PC-9 (cell line): ENCODE measurements at regions not wholly inside any gene's neighbourhood (a gene's known extent, or its start where the extent isn't known, plus 50 kb on each side); places are given as distances from the start of the nearest gene placed in this dataset.

Experiments used
- BruUV-seq: library from RNA; stranded (reverse); fragments of 400-500 nt; replicated peaks from 2 replicates; lab custom pipeline; 2021; lab: Mats Ljungman, UMichigan
- CTCF ChIA-PET: fragments of 300-600 bp; sonication (Branson Sonifier 250); formaldehyde crosslinking; loops from one replicate; lab custom pipeline; 2022; ENCODE audit warnings: antibody characterized with exemption; lab: Charles Lee
- POLR2A ChIA-PET: fragments of 300-600 bp; sonication (Branson Sonifier 250); formaldehyde crosslinking; loops from one replicate; lab custom pipeline; 2022; ENCODE audit warnings: antibody characterized with exemption; ENCODE audit not compliant: unreplicated experiment; lab: Charles Lee
- DNase-seq, 2 experiments: peaks; one replicate each; pipeline versions ENCODE4 v3.0.0 to v3.0.0-alpha.2; 2015 to 2022; ENCODE audit warnings: mixed read lengths in 1 of 2
- H2AFZ ChIP-seq: fragments of 200-600 bp; sonication (generic); 2 replicates; pipeline ENCODE4 v1.8.1; 2017; ENCODE audit warnings: antibody characterized with exemption
- H3F3A ChIP-seq: fragments of 200-600 bp; sonication (generic); 2 replicates; pipeline ENCODE4 v1.8.1; 2017; ENCODE audit warnings: antibody characterized with exemption, mild to moderate bottlenecking, low read depth; ENCODE audit not compliant: insufficient read depth
- H3K27ac ChIP-seq: fragments of 200-600 bp; sonication (generic); 2 replicates; pipeline ENCODE4 v1.6.1; 2016; ENCODE audit warnings: mixed run types
- H3K27me3 ChIP-seq: fragments of 200-600 bp; sonication (generic); 2 replicates; pipeline ENCODE4 v1.6.1; 2016; ENCODE audit warnings: low read depth, mixed run types; ENCODE audit not compliant: insufficient read depth
- H3K36me3 ChIP-seq: fragments of 200-600 bp; sonication (generic); 2 replicates; pipeline ENCODE4 v1.6.1; 2016; ENCODE audit warnings: low read depth, mixed run types
- H3K4me1 ChIP-seq: fragments of 200-600 bp; sonication (generic); replicated peaks from 2 replicates; pipeline ENCODE4 v1.6.1; 2016; ENCODE audit warnings: mixed run types; ENCODE audit not compliant: insufficient read depth
- H3K4me2 ChIP-seq: fragments of 200-600 bp; sonication (generic); 2 replicates; pipeline ENCODE4 v1.6.1; 2017; ENCODE audit warnings: mixed run types
- H3K4me3 ChIP-seq: fragments of 200-600 bp; sonication (generic); 2 replicates; pipeline ENCODE4 v1.6.1; 2016; ENCODE audit warnings: mixed run types
- H3K79me2 ChIP-seq: fragments of 200-600 bp; sonication (generic); 2 replicates; pipeline ENCODE4 v1.6.1; 2017; ENCODE audit warnings: low read depth, mixed run types
- H3K9me2 ChIP-seq: fragments of 200-600 bp; sonication (generic); 2 replicates; pipeline ENCODE4 v1.8.1; 2017; ENCODE audit warnings: mild to moderate bottlenecking; ENCODE audit not compliant: insufficient read depth
- H3K9me3 ChIP-seq: fragments of 200-600 bp; sonication (generic); 2 replicates; pipeline ENCODE4 v1.8.1; 2016; ENCODE audit warnings: low read depth; ENCODE audit not compliant: insufficient read depth
- H4K20me1 ChIP-seq: fragments of 200-600 bp; sonication (generic); 2 replicates; pipeline ENCODE4 v1.8.1; 2017; ENCODE audit not compliant: insufficient read depth
- CTCF ChIP-seq: fragments of 200-600 bp; sonication (generic); conservative IDR thresholded peaks from 2 replicates; pipeline ENCODE4 v1.6.1; 2017; ENCODE audit warnings: mixed run types, antibody characterized with exemption, mild to moderate bottlenecking, moderate library complexity
- EZH2 ChIP-seq: fragments of 200-600 bp; sonication (generic); IDR thresholded peaks from 2 replicates; pipeline ENCODE4 v1.8.0; 2017; ENCODE audit warnings: antibody characterized with exemption, low read depth
- intact Hi-C: fragments of 100-400 bp; cut with micrococcal nuclease; formaldehyde crosslinking; loops from one replicate; pipeline ENCODE4 v1.10.0; 2022; ENCODE audit not compliant: unreplicated experiment

- Histone ChIP-seq H3K36me3 (no peaks in the 10 kb centered on the region), H3K4me2 (no peak overlapping the region), H3K4me1 (no peaks in the 10 kb centered on the region), H3K79me2 (no peaks in the 10 kb centered on the region), H3K9me3 (no peaks in the 10 kb centered on the region), H3K27ac (no peak overlapping the region), H2AFZ (no peak overlapping the region), H3K9me2 (no peaks in the 10 kb centered on the region), H4K20me1 (no peaks in the 10 kb centered on the region), H3K4me3 (no peak overlapping the region), H3K27me3 (no peaks in the 10 kb centered on the region), H3F3A (no peaks in the 10 kb centered on the region)
- CTCF ChIA-PET, result no interaction called here
- no TSS peak for BruUV-seq
- POLR2A ChIA-PET, result no interaction called here
- DNase-seq, result no peak
- intact Hi-C loops, result no loop called here
- TF ChIP-seq CTCF (no peak), EZH2 (no peak)
Observed at GRCh38 chr12:17358835-17359234, 731.2 kb downstream of the RERGL start.

- no peak for TF ChIP-seq CTCF
- no peak for TF ChIP-seq EZH2
- Histone ChIP-seq H4K20me1 (no peaks in the 10 kb centered on the region), H3K4me3 (no peak overlapping the region), H3K4me2 (no peak overlapping the region), H3K27ac (no peak overlapping the region), H3K9me2 (no peaks in the 10 kb centered on the region), H3F3A (no peaks in the 10 kb centered on the region), H3K79me2 (no peaks in the 10 kb centered on the region), H2AFZ (no peak overlapping the region), H3K27me3 (no peaks in the 10 kb centered on the region), H3K4me1 (no peaks in the 10 kb centered on the region), H3K9me3 (no peaks in the 10 kb centered on the region), H3K36me3 (no peaks in the 10 kb centered on the region)
- intact Hi-C loops, result no loop called here
- no peak for DNase-seq
- POLR2A ChIA-PET, result interaction anchor here (0.5 kb wide), 1 partner anchor 54 kb away, joined by 4 read pairs; no protein-coding TSS in a partner anchor
- CTCF ChIA-PET, result interaction anchor here (0.7 kb wide), 1 partner anchor 274 kb away, joined by 12 read pairs; no protein-coding TSS in a partner anchor
- BruUV-seq, result no TSS peak
Observed at GRCh38 chr12:17357396-17357795, 732.6 kb downstream of the RERGL start.

DNA sequence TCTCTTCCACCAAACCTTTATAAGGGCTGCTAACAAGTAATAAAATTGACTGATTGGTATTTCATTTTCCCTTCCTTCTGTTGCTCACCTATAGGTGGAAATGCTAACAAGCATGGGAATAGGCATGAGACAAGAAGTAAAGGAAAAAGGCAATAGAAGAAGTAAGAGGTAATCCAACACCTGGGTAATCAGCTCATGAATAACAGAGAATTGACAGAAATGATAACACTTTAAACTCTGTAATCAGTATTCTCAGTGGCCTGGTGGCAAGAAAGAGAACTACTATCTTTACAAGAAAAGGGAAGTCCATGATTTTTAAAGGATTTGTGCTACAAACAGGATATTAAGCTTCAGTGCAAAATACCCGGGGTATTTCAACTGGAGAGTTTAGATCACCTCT lies 737.8 kb downstream of the RERGL start:
- DNase-seq, result no peak
- no peaks in the 10 kb centered on the region for H3K79me2 ChIP-seq
- H3K4me2 ChIP-seq, result no peak overlapping the region
- H3K4me1 ChIP-seq, result no peaks in the 10 kb centered on the region
- H2AFZ ChIP-seq, result no peak overlapping the region
- H3K36me3 ChIP-seq, result no peaks in the 10 kb centered on the region
- no peaks in the 10 kb centered on the region for H4K20me1 ChIP-seq
- H3K4me3 ChIP-seq, result no peak overlapping the region
- no peaks in the 10 kb centered on the region for H3K9me3 ChIP-seq
- BruUV-seq, result no TSS peak
- ChIA-PET CTCF (no interaction called here), POLR2A (interaction anchor here (0.6 kb wide), 1 partner anchor 8 kb away, joined by 3 read pairs; no protein-coding TSS in a partner anchor)
- intact Hi-C loops, result no loop called here
- no peak overlapping the region for H3K27ac ChIP-seq
- H3K9me2 ChIP-seq, result no peaks in the 10 kb centered on the region; the same call in 1 of the 2 replicates
- no peaks in the 10 kb centered on the region for H3F3A ChIP-seq
- H3K27me3 ChIP-seq, result no peaks in the 10 kb centered on the region
- TF ChIP-seq CTCF (no peak; the same call in 1 of the 2 replicates), EZH2 (no peak)
